HG02852 (cell line): ENCODE measurements at regions not wholly inside any gene's neighbourhood (a gene's known extent, or its start where the extent isn't known, plus 50 kb on each side); places are given as distances from the start of the nearest gene placed in this dataset.

Source experiments
- ATAC-seq: cut with Tn5 transposase; IDR thresholded peaks from one replicate; pipeline ENCODE4 v1.9.1; 2021; ENCODE audit warnings: mild to moderate bottlenecking, moderate library complexity; ENCODE audit not compliant: unreplicated experiment

GRCh38 chrX:38985945-38986344, 184.7 kb downstream of the MID1IP1 start:
- no peak for ATAC-seq

GRCh38 chrX:38986586-38986985, 185.3 kb downstream of the MID1IP1 start:
- ATAC-seq, result no peak

- ATAC-seq, result no peak
Observed at GRCh38 chrX:38987198-38987651, 186.0 kb downstream of the MID1IP1 start.

GRCh38 chrX:38988301-38988700, 187.0 kb downstream of the MID1IP1 start:
- ATAC-seq, result no peak

GRCh38 chrX:38989076-38989475, 187.8 kb downstream of the MID1IP1 start:
- no peak for ATAC-seq

GRCh38 chrX:38991656-38992440, 190.6 kb downstream of the MID1IP1 start:
- ATAC-seq, result no peak

GRCh38 chrX:38992441-38993096, 191.3 kb downstream of the MID1IP1 start:
- no peak for ATAC-seq

GRCh38 chrX:38993500-38993899, 192.2 kb downstream of the MID1IP1 start:
- no peak for ATAC-seq

- no peak for ATAC-seq
Observed at GRCh38 chrX:38999099-38999498, 197.8 kb downstream of the MID1IP1 start.

- no peak for ATAC-seq
Observed at GRCh38 chrX:38999967-39000745, 198.9 kb downstream of the MID1IP1 start.

GRCh38 chrX:39000802-39001201, 199.5 kb downstream of the MID1IP1 start:
- ATAC-seq, result no peak

- no peak for ATAC-seq
Observed at GRCh38 chrX:39002466-39002865, 201.2 kb downstream of the MID1IP1 start.

GRCh38 chrX:39008549-39008948, 207.3 kb downstream of the MID1IP1 start:
- ATAC-seq, result no peak

GRCh38 chrX:39011454-39012221, 210.4 kb downstream of the MID1IP1 start:
- ATAC-seq, result no peak

GRCh38 chrX:39012621-39013111, 211.4 kb downstream of the MID1IP1 start:
- ATAC-seq, result no peak

- no peak for ATAC-seq
Observed at GRCh38 chrX:39016556-39016955, 215.3 kb downstream of the MID1IP1 start.

- ATAC-seq, result no peak
Observed at GRCh38 chrX:39017077-39017476, 215.8 kb downstream of the MID1IP1 start.

GRCh38 chrX:39017716-39018115, 216.5 kb downstream of the MID1IP1 start:
- ATAC-seq, result no peak

GRCh38 chrX:39018541-39018940, 217.3 kb downstream of the MID1IP1 start:
- ATAC-seq, result no peak

GRCh38 chrX:39019056-39019455, 217.8 kb downstream of the MID1IP1 start:
- no peak for ATAC-seq
